ENCODE measurements at regions not wholly inside any gene's neighbourhood (a gene's known extent, or its start where the extent isn't known, plus 50 kb on each side); places are given as distances from the start of the nearest gene placed in this dataset.

DNA sequence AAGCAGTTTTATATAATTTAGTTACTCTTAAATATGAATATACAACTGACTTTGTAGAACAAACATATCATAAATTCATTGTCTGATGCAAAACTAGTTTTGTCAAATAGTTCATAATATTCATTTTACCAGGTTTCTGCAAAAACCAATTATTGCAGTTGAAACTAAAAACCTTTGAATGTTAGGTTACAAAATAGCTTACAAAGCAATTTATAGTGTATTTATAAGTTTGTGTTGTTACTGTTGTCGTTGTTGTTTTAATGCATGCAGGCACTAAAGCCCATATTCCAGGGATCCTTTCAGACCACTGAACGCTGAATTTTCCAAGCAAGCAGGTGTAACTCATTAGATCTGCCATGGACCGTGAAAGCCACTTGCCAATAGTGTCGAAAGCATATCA, 427.6 kb downstream of the ZFHX3 start:
- CTCF ChIA-PET: no interaction called here
- H3K9me2 ChIP-seq (replicated peaks; ENCODE audit: low read length): no peaks in the 10 kb centered on the region
- no peaks in the 10 kb centered on the region for H3K4me1 ChIP-seq (ENCODE audit: insufficient read depth, low read length)
- no peaks in the 10 kb centered on the region for H3K27me3 ChIP-seq (ENCODE audit: low read length)
- POLR2A ChIA-PET (ENCODE audit: unreplicated experiment): no interaction called here
- H3K9me3 ChIP-seq (ENCODE audit: low read length): no peaks in the 10 kb centered on the region
- H2AFZ ChIP-seq (ENCODE audit: low read length): no peak overlapping the region
- ATAC-seq: no peak
- BruUV-seq (replicated peaks): no TSS peak
- no peak for DNase-seq
- no peak overlapping the region for H3K27ac ChIP-seq (ENCODE audit: low read length)
- no peaks in the 10 kb centered on the region for H3K79me2 ChIP-seq (ENCODE audit: low read length)
- no peaks in the 10 kb centered on the region for H4K20me1 ChIP-seq (ENCODE audit: low read length)
- no peaks in the 10 kb centered on the region for H3K36me3 ChIP-seq (ENCODE audit: low read depth, low read length)
- H3F3A ChIP-seq (ENCODE audit: low read length, unreplicated experiment): no peaks in the 10 kb centered on the region
- H3K4me2 ChIP-seq (ENCODE audit: low read length): no peak overlapping the region
- intact Hi-C loops (cut with micrococcal nuclease): no loop called here
- TF ChIP-seq, protein P1, sequence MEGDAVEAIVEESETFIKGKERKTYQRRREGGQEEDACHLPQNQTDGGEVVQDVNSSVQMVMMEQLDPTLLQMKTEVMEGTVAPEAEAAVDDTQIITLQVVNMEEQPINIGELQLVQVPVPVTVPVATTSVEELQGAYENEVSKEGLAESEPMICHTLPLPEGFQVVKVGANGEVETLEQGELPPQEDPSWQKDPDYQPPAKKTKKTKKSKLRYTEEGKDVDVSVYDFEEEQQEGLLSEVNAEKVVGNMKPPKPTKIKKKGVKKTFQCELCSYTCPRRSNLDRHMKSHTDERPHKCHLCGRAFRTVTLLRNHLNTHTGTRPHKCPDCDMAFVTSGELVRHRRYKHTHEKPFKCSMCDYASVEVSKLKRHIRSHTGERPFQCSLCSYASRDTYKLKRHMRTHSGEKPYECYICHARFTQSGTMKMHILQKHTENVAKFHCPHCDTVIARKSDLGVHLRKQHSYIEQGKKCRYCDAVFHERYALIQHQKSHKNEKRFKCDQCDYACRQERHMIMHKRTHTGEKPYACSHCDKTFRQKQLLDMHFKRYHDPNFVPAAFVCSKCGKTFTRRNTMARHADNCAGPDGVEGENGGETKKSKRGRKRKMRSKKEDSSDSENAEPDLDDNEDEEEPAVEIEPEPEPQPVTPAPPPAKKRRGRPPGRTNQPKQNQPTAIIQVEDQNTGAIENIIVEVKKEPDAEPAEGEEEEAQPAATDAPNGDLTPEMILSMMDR (conservative IDR thresholded peaks at IDR 0.05; ENCODE audit: low read depth, low read length): no peak
- TF ChIP-seq EZH2phosphoT487 (IDR thresholded peaks at IDR 0.05; ENCODE audit: borderline replicate concordance, low read length) (no peak), EZH2 (IDR thresholded peaks at IDR 0.05; ENCODE audit: low read length, unreplicated experiment) (no peak)
- no peak overlapping the region for H3K4me3 ChIP-seq (ENCODE audit: low read length)
- no peak overlapping the region for H3K9ac ChIP-seq (ENCODE audit: low read length)

DNA sequence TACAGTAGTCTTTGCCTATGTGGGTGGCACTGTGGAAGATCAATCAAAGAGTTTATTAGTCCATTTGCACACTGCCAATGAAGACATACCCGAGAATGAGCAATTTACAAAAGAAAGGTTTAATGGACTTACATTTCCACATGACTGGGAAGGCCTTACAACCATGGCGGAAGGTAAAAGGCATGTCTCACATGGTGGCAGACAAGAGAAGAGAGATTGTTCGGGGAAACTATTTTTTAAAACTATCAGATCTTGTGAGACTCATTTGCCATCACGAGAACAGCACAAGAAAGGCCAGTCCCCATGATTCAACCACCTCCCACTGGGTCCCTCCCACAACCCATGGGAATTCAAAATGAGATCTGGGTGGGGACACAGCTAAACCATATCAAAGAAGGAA, 432.1 kb downstream of the ZFHX3 start:
- Histone ChIP-seq H3F3A (ENCODE audit: low read length, unreplicated experiment) (no peaks in the 10 kb centered on the region), H3K27me3 (ENCODE audit: low read length) (no peaks in the 10 kb centered on the region), H3K9ac (ENCODE audit: low read length) (no peak overlapping the region), H4K20me1 (ENCODE audit: low read length) (no peaks in the 10 kb centered on the region), H3K79me2 (ENCODE audit: low read length) (no peaks in the 10 kb centered on the region), H3K9me3 (ENCODE audit: low read length) (no peaks in the 10 kb centered on the region), H3K36me3 (ENCODE audit: low read depth, low read length) (no peaks in the 10 kb centered on the region), H3K4me3 (ENCODE audit: low read length) (no peak overlapping the region), H2AFZ (ENCODE audit: low read length) (no peak overlapping the region), H3K4me2 (ENCODE audit: low read length) (no peak overlapping the region), H3K4me1 (ENCODE audit: insufficient read depth, low read length) (no peaks in the 10 kb centered on the region), H3K9me2 (replicated peaks; ENCODE audit: low read length) (no peaks in the 10 kb centered on the region), H3K27ac (ENCODE audit: low read length) (no peak overlapping the region)
- CTCF ChIA-PET: no interaction called here
- intact Hi-C loops (cut with micrococcal nuclease): no loop called here
- TF ChIP-seq EZH2 (IDR thresholded peaks at IDR 0.05; ENCODE audit: low read length, unreplicated experiment) (no peak), EZH2phosphoT487 (IDR thresholded peaks at IDR 0.05; ENCODE audit: borderline replicate concordance, low read length) (no peak)
- TF ChIP-seq, protein P1 (conservative IDR thresholded peaks at IDR 0.05; ENCODE audit: low read depth, low read length): no peak
- BruUV-seq (replicated peaks): no TSS peak
- POLR2A ChIA-PET (ENCODE audit: unreplicated experiment): no interaction called here
- DNase-seq (no peak), ATAC-seq (no peak)

DNA sequence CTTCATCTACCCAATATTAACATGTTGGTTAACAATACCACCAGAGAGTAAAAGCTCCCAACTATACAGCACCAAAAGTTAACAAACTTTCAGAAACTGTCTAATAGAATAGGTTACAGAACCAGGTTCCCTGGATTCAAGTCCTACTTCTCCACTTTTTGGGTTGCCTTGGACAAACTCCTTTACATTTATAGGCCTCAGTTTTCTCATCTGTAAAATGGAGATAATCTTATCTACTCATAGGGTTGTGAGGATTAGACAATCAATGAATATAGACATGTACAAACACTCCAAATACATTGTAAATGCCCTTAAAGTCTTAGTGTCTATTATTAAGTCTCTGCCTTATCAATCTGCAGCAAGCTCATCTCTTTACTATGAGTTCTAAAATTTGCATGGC, 435.2 kb downstream of the ZFHX3 start:
- Histone ChIP-seq H3K36me3 (ENCODE audit: low read depth, low read length) (no peaks in the 10 kb centered on the region), H3F3A (ENCODE audit: low read length, unreplicated experiment) (no peaks in the 10 kb centered on the region), H2AFZ (ENCODE audit: low read length) (no peak overlapping the region), H3K9me2 (replicated peaks; ENCODE audit: low read length) (no peaks in the 10 kb centered on the region), H3K27me3 (ENCODE audit: low read length) (no peaks in the 10 kb centered on the region), H4K20me1 (ENCODE audit: low read length) (no peaks in the 10 kb centered on the region), H3K27ac (ENCODE audit: low read length) (no peak overlapping the region), H3K4me3 (ENCODE audit: low read length) (no peak overlapping the region), H3K79me2 (ENCODE audit: low read length) (no peaks in the 10 kb centered on the region), H3K4me1 (ENCODE audit: insufficient read depth, low read length) (no peaks in the 10 kb centered on the region), H3K4me2 (ENCODE audit: low read length) (no peak overlapping the region), H3K9me3 (ENCODE audit: low read length) (no peaks in the 10 kb centered on the region), H3K9ac (ENCODE audit: low read length) (no peak overlapping the region)
- no peak for DNase-seq
- TF ChIP-seq EZH2 (IDR thresholded peaks at IDR 0.05; ENCODE audit: low read length, unreplicated experiment) (no peak), EZH2phosphoT487 (IDR thresholded peaks at IDR 0.05; ENCODE audit: borderline replicate concordance, low read length) (no peak)
- TF ChIP-seq, protein P1 (conservative IDR thresholded peaks at IDR 0.05; ENCODE audit: low read depth, low read length): no peak
- no TSS peak for BruUV-seq (replicated peaks)
- intact Hi-C loops (cut with micrococcal nuclease): no loop called here
- ChIA-PET POLR2A (ENCODE audit: unreplicated experiment) (no interaction called here), CTCF (no interaction called here)
- ATAC-seq: no peak
